GM13976 (cell line): ENCODE measurements at regions not wholly inside any gene's neighbourhood (a gene's known extent, or its start where the extent isn't known, plus 50 kb on each side); places are given as distances from the start of the nearest gene placed in this dataset.

Experiments used
- DNase-seq: peaks from one replicate; pipeline ENCODE4 v3.0.0; 2012; ENCODE audit warnings: low spot score
- CTCF ChIP-seq: IDR thresholded peaks from 2 replicates; pipeline ENCODE4 v1.5.1; 2012; ENCODE audit warnings: borderline replicate concordance, mild to moderate bottlenecking; ENCODE audit not compliant: insufficient read depth; ENCODE audit errors: extremely low read depth, missing control alignments, control extremely low read depth
- in situ Hi-C: fragments of 300-500 bp; cut with MboI; formaldehyde crosslinking; loops from one replicate; pipeline ENCODE4 v1.12.0; 2022; ENCODE audit warnings: low sequenced_read_pairs, mixed read lengths, inconsistent platforms; ENCODE audit not compliant: unreplicated experiment

DNA sequence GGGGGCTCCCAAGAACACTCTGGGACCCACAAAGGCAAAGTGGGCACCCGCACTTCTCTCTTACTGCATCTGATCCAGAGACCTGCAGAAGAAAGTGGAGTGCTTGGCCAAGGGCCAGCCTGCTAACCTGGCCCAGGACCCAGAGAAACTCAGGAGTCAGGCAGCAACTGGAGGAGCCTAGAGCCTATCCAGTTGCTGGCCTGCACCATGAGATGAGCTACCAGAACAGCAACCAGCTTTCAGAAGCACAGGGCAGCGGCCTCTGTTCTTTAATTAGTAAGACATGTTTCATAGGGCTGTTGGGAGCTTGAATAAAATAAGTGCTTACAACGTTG lies 298.3 kb downstream of the GADD45G start:
- TF ChIP-seq CTCF, result no peak
- DNase-seq, result no peak

GRCh38 chr9:89905606-89906338 lies 301.0 kb downstream of the GADD45G start:
- no peak for TF ChIP-seq CTCF
- in situ Hi-C loops, result no loop called here
- DNase-seq, result no peak

More for the DNA sequence above, 298.3 kb downstream of the GADD45G start:
- in situ Hi-C loops, result no loop called here

GRCh38 chr9:89911721-89912604 lies 307.2 kb downstream of the GADD45G start:
- DNase-seq, result no peak
- in situ Hi-C loops, result loop anchor here (10.0 kb wide), 1 partner anchor 307 kb away; the partner anchor contains the start of gene GADD45G
- TF ChIP-seq CTCF, result no peak

DNA sequence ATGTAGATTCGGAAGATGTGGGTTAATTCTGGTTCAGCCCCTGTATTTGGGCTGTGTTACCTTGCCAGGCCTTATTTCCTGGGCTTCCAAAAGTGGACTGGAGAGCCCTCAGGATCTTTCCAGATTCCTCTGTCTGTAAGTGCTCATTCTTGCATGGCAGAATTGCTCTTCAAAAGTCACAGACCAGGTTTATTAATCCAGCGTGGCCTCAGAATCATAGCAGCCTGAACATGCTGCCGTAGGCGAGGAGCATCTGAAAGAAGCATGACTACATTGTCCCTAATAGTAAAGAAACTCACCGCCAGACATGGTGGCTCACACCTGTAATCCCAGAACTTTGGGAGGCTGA lies 307.8 kb downstream of the GADD45G start:
- in situ Hi-C loops, result loop anchor here (10.0 kb wide), 1 partner anchor 308 kb away; the partner anchor contains the start of gene GADD45G
- no peak for DNase-seq
- no peak for TF ChIP-seq CTCF

DNA sequence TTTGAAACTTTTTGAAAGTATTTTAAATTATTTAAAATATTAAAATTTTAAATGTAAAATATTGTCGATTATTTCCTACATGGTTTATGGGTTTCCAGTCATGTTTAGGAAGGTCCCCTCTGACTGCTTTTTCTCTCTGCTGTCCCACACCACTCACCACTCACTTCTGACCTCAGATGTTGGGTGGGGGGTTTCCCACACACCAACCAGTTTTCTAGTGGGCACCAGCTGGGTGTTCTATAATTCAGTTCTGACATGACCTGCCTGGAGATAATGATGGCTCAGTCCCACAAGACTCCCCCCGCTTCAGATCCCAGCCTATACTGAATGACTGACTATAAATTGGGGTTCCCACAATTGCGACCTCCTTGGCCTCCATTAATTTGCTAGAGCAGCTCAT lies 310.4 kb downstream of the GADD45G start:
- in situ Hi-C loops, result loop anchor here (10.0 kb wide), 1 partner anchor 310 kb away; the partner anchor contains the start of gene GADD45G
- no peak for TF ChIP-seq CTCF
- DNase-seq, result no peak

GRCh38 chr9:89916001-89916597 lies 311.3 kb downstream of the GADD45G start:
- DNase-seq, result no peak
- in situ Hi-C loops, result loop anchor here (10.0 kb wide), 1 partner anchor 311 kb away; the partner anchor contains the start of gene GADD45G
- no peak for TF ChIP-seq CTCF
